HEK293T (cell line): ENCODE measurements at regions not wholly inside any gene's neighbourhood (a gene's known extent, or its start where the extent isn't known, plus 50 kb on each side); places are given as distances from the start of the nearest gene placed in this dataset.

Experiments used
- CTCF ChIA-PET: fragments of 350-600 bp; formaldehyde crosslinking; extraction: SDS; loops from one replicate; lab custom pipeline; 2021; ENCODE audit warnings: antibody characterized with exemption, inconsistent platforms; lab: Yijun Ruan, JAX
- POLR2A ChIA-PET: fragments of 350-600 bp; formaldehyde crosslinking; extraction: SDS; loops from one replicate; lab custom pipeline; 2020; ENCODE audit warnings: antibody characterized with exemption, inconsistent platforms; lab: Yijun Ruan, JAX
- DNase-seq: peaks from one replicate; pipeline ENCODE4 v3.0.0; 2012; ENCODE audit warnings: mixed read lengths; ENCODE audit errors: extremely low spot score
- ARNT ChIP-seq: fragments of 450-650 bp; IDR thresholded peaks from 2 replicates; pipeline ENCODE4 v1.6.1; 2017; ENCODE audit warnings: mild to moderate bottlenecking
- BHLHE40 ChIP-seq: fragments of 450-650 bp; IDR thresholded peaks from 2 replicates; pipeline ENCODE4 v1.6.1; 2016; ENCODE audit warnings: mild to moderate bottlenecking, moderate library complexity, borderline replicate concordance
- CTBP1 ChIP-seq: fragments of 450-650 bp; IDR thresholded peaks from 2 replicates; pipeline ENCODE4 v1.6.1; 2016; ENCODE audit warnings: borderline replicate concordance
- ELF4 ChIP-seq: fragments of 450-650 bp; IDR thresholded peaks from 2 replicates; pipeline ENCODE4 v1.6.1; 2017; ENCODE audit warnings: antibody characterized with exemption
- FOXA1 ChIP-seq: fragments of 450-650 bp; IDR thresholded peaks from 2 replicates; pipeline ENCODE4 v1.6.1; 2016; ENCODE audit warnings: mild to moderate bottlenecking
- FOXK2 ChIP-seq: fragments of 450-650 bp; IDR thresholded peaks from 2 replicates; pipeline ENCODE4 v1.6.1; 2016; ENCODE audit warnings: mild to moderate bottlenecking
- FOXM1 ChIP-seq: fragments of 450-650 bp; IDR thresholded peaks from 2 replicates; pipeline ENCODE4 v1.6.1; 2017; ENCODE audit warnings: mild to moderate bottlenecking, borderline replicate concordance
- HDGF ChIP-seq: fragments of 450-650 bp; IDR thresholded peaks from 2 replicates; pipeline ENCODE4 v1.6.1; 2017; ENCODE audit warnings: antibody characterized with exemption, borderline replicate concordance
- L3MBTL2 ChIP-seq: fragments of 450-650 bp; conservative IDR thresholded peaks from 2 replicates; pipeline ENCODE4 v1.6.1; 2016; ENCODE audit warnings: mild to moderate bottlenecking
- LEF1 ChIP-seq: fragments of 450-650 bp; IDR thresholded peaks from 2 replicates; pipeline ENCODE4 v1.6.1; 2017; ENCODE audit warnings: mild to moderate bottlenecking, borderline replicate concordance
- NFRKB ChIP-seq: fragments of 450-650 bp; IDR thresholded peaks from 2 replicates; pipeline ENCODE4 v1.6.1; 2016; ENCODE audit warnings: mild to moderate bottlenecking, moderate library complexity
- SP1 ChIP-seq: fragments of 450-650 bp; IDR thresholded peaks from 2 replicates; pipeline ENCODE4 v1.6.1; 2017
- SUZ12 ChIP-seq: fragments of 450-650 bp; IDR thresholded peaks from 2 replicates; pipeline ENCODE4 v1.6.1; 2016; ENCODE audit warnings: mild to moderate bottlenecking
- TARDBP ChIP-seq: fragments of 450-650 bp; IDR thresholded peaks from 2 replicates; pipeline ENCODE4 v1.6.1; 2016
- ZNF384 ChIP-seq: fragments of 450-650 bp; IDR thresholded peaks from 2 replicates; pipeline ENCODE4 v1.6.1; 2016
- TF ChIP-seq, protein P1 (sequence below): fragments of 450-650 bp; IDR thresholded peaks from 2 replicates; pipeline ENCODE4 v1.6.1; 2016

- DNase-seq: no peak
- no peak for TF ChIP-seq ZNF384
- TF ChIP-seq L3MBTL2: no peak
- TF ChIP-seq CTBP1: no peak
- TF ChIP-seq, protein P1, sequence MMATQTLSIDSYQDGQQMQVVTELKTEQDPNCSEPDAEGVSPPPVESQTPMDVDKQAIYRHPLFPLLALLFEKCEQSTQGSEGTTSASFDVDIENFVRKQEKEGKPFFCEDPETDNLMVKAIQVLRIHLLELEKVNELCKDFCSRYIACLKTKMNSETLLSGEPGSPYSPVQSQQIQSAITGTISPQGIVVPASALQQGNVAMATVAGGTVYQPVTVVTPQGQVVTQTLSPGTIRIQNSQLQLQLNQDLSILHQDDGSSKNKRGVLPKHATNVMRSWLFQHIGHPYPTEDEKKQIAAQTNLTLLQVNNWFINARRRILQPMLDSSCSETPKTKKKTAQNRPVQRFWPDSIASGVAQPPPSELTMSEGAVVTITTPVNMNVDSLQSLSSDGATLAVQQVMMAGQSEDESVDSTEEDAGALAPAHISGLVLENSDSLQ: no peak
- no peak for TF ChIP-seq HDGF
- TF ChIP-seq TARDBP: no peak
- TF ChIP-seq ARNT: no peak
- TF ChIP-seq LEF1: no peak
- no peak for TF ChIP-seq FOXA1
- no peak for TF ChIP-seq NFRKB
- TF ChIP-seq FOXK2: no peak
- TF ChIP-seq SP1: no peak
- TF ChIP-seq SUZ12: no peak
- TF ChIP-seq FOXM1: no peak
- no peak for TF ChIP-seq ELF4
- TF ChIP-seq BHLHE40: no peak
- POLR2A ChIA-PET: no interaction called here
- CTCF ChIA-PET: no interaction called here
Measured at GRCh38 chr13:105074755-105075154, 1460.7 kb downstream of the EFNB2 start.

- DNase-seq: no peak
- TF ChIP-seq NFRKB (no peak), HDGF (no peak), FOXA1 (no peak), L3MBTL2 (no peak), SP1 (no peak), TARDBP (no peak), BHLHE40 (no peak)
- POLR2A ChIA-PET: no interaction called here
- CTCF ChIA-PET: no interaction called here
Measured at GRCh38 chr13:105073041-105073440, 1462.4 kb downstream of the EFNB2 start.

GRCh38 chr13:105070452-105070851, 1465.0 kb downstream of the EFNB2 start:
- DNase-seq: no peak
- ChIA-PET POLR2A (no interaction called here), CTCF (no interaction called here)
- TF ChIP-seq BHLHE40: no peak
- TF ChIP-seq FOXA1: no peak
- TF ChIP-seq SP1: no peak
- TF ChIP-seq CTBP1: no peak
- TF ChIP-seq L3MBTL2: no peak
- no peak for TF ChIP-seq TARDBP
- no peak for TF ChIP-seq SUZ12
- TF ChIP-seq FOXM1: no peak
- TF ChIP-seq ARNT: no peak
- TF ChIP-seq FOXK2: no peak
- no peak for TF ChIP-seq ELF4

DNA sequence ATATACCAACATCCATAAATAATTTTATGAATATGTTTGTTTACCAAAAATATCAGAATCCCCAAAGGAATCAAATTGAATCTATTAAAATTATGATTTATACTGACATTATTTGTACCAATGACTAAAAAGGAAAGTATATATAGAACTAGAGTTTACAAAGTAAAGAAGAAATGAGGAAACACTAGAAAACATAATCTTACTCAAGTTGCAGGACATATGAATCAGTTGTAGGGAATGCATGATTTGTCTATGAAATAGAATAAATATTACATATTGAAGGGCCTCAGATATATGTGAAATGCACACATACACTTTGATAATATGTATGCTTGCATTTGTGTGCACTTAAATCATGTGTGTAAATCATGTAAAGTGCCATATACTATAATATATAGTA, 1466.4 kb downstream of the EFNB2 start:
- TF ChIP-seq SP1 (no peak), LEF1 (no peak), ZNF384 (no peak), L3MBTL2 (no peak), NFRKB (no peak), ARNT (no peak), HDGF (no peak), FOXA1 (no peak), BHLHE40 (no peak), CTBP1 (no peak), TARDBP (no peak), FOXK2 (no peak), ELF4 (no peak)
- TF ChIP-seq, protein P1: no peak
- no peak for DNase-seq
- ChIA-PET CTCF (no interaction called here), POLR2A (no interaction called here)

DNA sequence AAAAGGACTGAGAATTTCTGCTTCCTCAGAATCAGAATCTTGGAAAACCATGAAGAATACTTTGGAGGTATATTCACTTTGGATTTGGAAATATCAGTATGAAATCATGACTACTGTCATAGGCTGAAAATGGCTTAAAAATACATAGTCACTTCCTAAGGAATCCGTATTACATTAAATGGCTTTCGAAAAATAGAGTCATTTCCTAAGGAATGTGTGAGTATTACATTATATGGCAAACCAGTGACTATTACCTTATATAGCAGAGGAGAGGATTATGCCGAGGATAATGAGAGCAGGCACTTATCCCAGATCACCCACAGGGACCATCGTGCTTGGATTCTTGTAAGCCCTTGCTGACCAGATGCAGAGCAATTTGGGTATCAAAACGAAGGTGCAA, 1471.8 kb downstream of the EFNB2 start:
- DNase-seq: no peak
- ChIA-PET POLR2A (no interaction called here), CTCF (no interaction called here)
- no peak for TF ChIP-seq FOXK2
- no peak for TF ChIP-seq NFRKB
- TF ChIP-seq SUZ12: no peak
- TF ChIP-seq SP1: no peak
- TF ChIP-seq ELF4: no peak
- TF ChIP-seq BHLHE40: no peak
- no peak for TF ChIP-seq FOXA1
- TF ChIP-seq LEF1: no peak
- no peak for TF ChIP-seq L3MBTL2
- TF ChIP-seq HDGF: no peak
- TF ChIP-seq ARNT: no peak
- TF ChIP-seq, protein P1: no peak
- TF ChIP-seq TARDBP: no peak
- no peak for TF ChIP-seq ZNF384
- TF ChIP-seq FOXM1: no peak

DNA sequence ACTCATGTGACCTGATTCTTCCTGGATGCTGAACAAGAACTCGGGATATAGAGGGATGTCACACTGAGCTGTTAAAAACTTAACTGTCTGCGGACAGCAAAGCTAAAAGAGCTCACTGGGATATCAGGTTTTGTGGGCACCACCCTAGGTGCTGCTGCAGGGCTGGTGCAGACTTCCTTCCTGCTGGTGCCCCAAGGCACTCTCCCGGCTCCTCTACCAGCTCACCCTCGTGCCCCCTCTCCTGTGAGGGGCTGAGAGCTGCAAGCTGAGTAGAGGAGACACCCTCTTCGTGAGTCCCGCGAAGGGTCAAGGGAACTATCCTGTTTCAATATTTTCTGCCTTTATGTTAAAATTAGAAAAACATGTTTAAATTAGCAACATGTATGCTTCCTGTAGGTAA, 1475.7 kb downstream of the EFNB2 start:
- no peak for TF ChIP-seq L3MBTL2
- TF ChIP-seq FOXM1: no peak
- TF ChIP-seq FOXK2: no peak
- TF ChIP-seq LEF1: no peak
- TF ChIP-seq, protein P1: no peak
- TF ChIP-seq SP1: no peak
- TF ChIP-seq ARNT: no peak
- TF ChIP-seq SUZ12: no peak
- no peak for TF ChIP-seq ZNF384
- no peak for TF ChIP-seq FOXA1
- CTCF ChIA-PET: no interaction called here
- POLR2A ChIA-PET: no interaction called here
- DNase-seq: no peak
